ENCODE measurements at regions not wholly inside any gene's neighbourhood (a gene's known extent, or its start where the extent isn't known, plus 50 kb on each side); places are given as distances from the start of the nearest gene placed in this dataset.

DNA sequence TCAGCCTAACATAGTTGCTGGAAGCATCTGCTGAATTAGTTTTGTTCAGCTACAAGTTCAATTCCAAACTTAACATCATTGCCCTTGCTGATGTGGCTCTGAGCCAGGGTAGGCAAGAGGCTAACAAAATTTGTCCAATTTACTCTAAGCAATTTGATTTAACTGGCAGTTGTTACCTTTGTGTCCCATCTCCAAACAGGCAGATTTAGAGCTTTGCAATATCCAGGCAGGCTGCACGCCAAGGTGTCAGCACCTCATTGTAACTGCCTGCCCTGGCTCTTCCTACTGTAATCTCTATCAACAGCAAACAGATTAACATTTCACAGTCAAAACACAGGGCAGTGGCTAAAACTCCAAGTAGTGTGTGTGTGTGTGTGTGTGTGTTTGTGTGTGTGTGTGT lies 2070.6 kb downstream of the PCDH7 start:
- no peak for DNase-seq (ENCODE audit: extremely low read depth, insufficient read length)
- no peaks in the 10 kb centered on the region for H3K27me3 ChIP-seq (replicated peaks; ENCODE audit: control insufficient read depth, insufficient read depth, low read length)
- H3K36me3 ChIP-seq (ENCODE audit: control insufficient read depth, insufficient read depth, low read length), result no peaks in the 10 kb centered on the region
- TF ChIP-seq CTCF (IDR thresholded peaks at IDR 0.05; ENCODE audit: insufficient read depth, low read length, poor library complexity, severe bottlenecking), result no peak
- H3K4me3 ChIP-seq (replicated peaks; ENCODE audit: low read depth, low read length), result no peak overlapping the region

DNA sequence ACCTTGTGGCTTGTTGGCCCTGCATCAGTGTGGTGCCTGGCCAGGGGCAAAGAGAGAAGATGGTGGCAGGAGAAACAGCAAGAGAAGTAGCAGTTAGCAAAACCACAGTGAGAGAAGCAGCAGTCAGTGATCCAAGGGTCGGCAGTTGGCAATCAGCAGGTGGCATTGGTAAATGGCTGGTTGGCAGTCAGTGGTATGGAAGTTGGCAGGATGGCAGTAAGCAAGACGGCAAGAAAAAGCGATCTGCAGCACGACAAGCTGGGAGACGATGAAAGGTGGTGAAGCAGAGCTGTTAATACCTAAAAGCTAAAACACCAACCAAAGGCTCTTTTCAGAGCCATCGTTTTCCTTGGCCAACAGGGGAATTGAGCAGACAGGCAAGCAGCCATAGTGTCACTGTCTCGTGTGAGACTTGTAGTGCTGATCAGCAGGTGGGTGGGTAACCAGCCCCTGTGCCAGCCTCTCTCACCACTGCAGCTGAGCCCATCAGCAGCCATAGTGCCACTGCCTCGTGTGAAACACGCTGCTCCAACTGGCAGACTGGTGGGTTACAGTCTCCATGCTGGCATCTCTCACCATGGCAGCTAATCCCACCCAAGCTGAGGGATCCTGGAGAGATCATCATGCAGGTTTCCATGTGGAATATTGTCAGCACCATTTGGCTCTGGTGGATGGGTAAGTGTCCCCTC lies 2078.4 kb downstream of the PCDH7 start:
- Histone ChIP-seq H3K27me3 (replicated peaks; ENCODE audit: control insufficient read depth, insufficient read depth, low read length) (no peaks in the 10 kb centered on the region), H3K36me3 (ENCODE audit: control insufficient read depth, insufficient read depth, low read length) (no peaks in the 10 kb centered on the region), H3K4me3 (replicated peaks; ENCODE audit: low read depth, low read length) (no peak overlapping the region)
- TF ChIP-seq CTCF (IDR thresholded peaks at IDR 0.05; ENCODE audit: insufficient read depth, low read length, poor library complexity, severe bottlenecking), result no peak
- DNase-seq (ENCODE audit: extremely low read depth, insufficient read length), result no peak

DNA sequence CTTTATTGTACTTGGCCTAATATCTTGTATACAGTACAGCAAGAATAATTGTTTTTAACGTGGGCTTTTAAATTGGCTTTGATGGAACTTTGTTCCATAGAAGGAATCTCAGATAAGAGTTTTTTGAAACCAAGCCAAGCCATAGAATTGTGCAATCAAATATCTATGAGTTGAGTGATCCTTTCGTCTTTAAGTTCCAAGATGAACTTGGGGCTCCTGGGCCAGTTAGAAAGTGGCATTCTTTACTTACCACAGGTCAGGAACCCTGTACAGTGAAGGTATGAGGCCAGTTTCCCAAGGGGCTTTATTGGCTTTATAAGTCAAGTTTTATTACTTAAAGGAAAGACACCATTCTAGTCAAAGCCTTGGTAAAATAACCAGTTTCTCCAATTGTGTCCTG lies 2104.2 kb downstream of the PCDH7 start:
- H3K27me3 ChIP-seq (replicated peaks; ENCODE audit: control insufficient read depth, insufficient read depth, low read length), result no peaks in the 10 kb centered on the region
- H3K36me3 ChIP-seq (ENCODE audit: control insufficient read depth, insufficient read depth, low read length), result no peaks in the 10 kb centered on the region
- no peak for DNase-seq (ENCODE audit: extremely low read depth, insufficient read length)
- TF ChIP-seq CTCF (IDR thresholded peaks at IDR 0.05; ENCODE audit: insufficient read depth, low read length, poor library complexity, severe bottlenecking), result no peak
- H3K4me3 ChIP-seq (replicated peaks; ENCODE audit: low read depth, low read length), result no peak overlapping the region

GRCh38 chr4:32826169-32826568 lies 2106.0 kb downstream of the PCDH7 start:
- Histone ChIP-seq H3K4me3 (replicated peaks; ENCODE audit: low read depth, low read length) (no peak overlapping the region), H3K36me3 (ENCODE audit: control insufficient read depth, insufficient read depth, low read length) (no peaks in the 10 kb centered on the region), H3K27me3 (replicated peaks; ENCODE audit: control insufficient read depth, insufficient read depth, low read length) (no peaks in the 10 kb centered on the region)
- no peak for TF ChIP-seq CTCF (IDR thresholded peaks at IDR 0.05; ENCODE audit: insufficient read depth, low read length, poor library complexity, severe bottlenecking)
- no peak for DNase-seq (ENCODE audit: extremely low read depth, insufficient read length)

DNA sequence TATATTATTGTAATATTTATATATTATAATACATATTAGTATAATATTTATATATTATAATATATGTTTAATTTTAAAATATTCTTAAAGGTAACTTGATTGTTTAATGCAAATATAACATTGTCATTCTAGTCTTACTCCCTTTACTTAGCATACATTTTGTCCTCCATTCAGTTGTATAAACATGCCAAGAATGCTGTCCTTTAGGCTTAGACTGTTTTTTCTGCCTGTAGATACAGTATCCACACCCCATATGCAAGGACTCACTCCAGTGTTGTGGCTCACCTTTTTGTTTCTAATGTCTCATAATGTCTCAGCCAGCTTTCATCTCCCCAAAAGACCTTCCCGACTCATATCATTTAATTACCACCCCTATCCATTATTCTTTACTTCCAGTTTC lies 2110.0 kb downstream of the PCDH7 start:
- TF ChIP-seq CTCF (IDR thresholded peaks at IDR 0.05; ENCODE audit: insufficient read depth, low read length, poor library complexity, severe bottlenecking), result no peak
- no peaks in the 10 kb centered on the region for H3K36me3 ChIP-seq (ENCODE audit: control insufficient read depth, insufficient read depth, low read length)
- no peak overlapping the region for H3K4me3 ChIP-seq (replicated peaks; ENCODE audit: low read depth, low read length)
- DNase-seq (ENCODE audit: extremely low read depth, insufficient read length), result no peak
- H3K27me3 ChIP-seq (replicated peaks; ENCODE audit: control insufficient read depth, insufficient read depth, low read length), result no peaks in the 10 kb centered on the region

- Histone ChIP-seq H3K4me3 (replicated peaks; ENCODE audit: low read depth, low read length) (no peak overlapping the region), H3K27me3 (replicated peaks; ENCODE audit: control insufficient read depth, insufficient read depth, low read length) (no peaks in the 10 kb centered on the region), H3K36me3 (ENCODE audit: control insufficient read depth, insufficient read depth, low read length) (no peaks in the 10 kb centered on the region)
- no peak for DNase-seq (ENCODE audit: extremely low read depth, insufficient read length)
- TF ChIP-seq CTCF (IDR thresholded peaks at IDR 0.05; ENCODE audit: insufficient read depth, low read length, poor library complexity, severe bottlenecking), result no peak
These were observed 2110.9 kb downstream of the PCDH7 start for GRCh38 chr4:32831104-32831503.
